ENCODE measurements at regions not wholly inside any gene's neighbourhood (a gene's known extent, or its start where the extent isn't known, plus 50 kb on each side); places are given as distances from the start of the nearest gene placed in this dataset.

GRCh38 chr15:59739557-59740186 lies 50.6 kb upstream of the BNIP2 start:
- no peak overlapping the region for H2BK120ac ChIP-seq (ENCODE audit: low read depth, low read length, poor library complexity, severe bottlenecking)
- Mint-ChIP-seq H3K4me3 (no peak overlapping the region), H3K27me3 (ENCODE audit: low read depth) (peaks cover 5% of the 10 kb centered on the region), H3K27ac (no peak overlapping the region), H3K9me3 (peaks cover 7 to 13% of the 10 kb centered on the region in 2 experiments; a peak in 4 of 5 replicates), H3K36me3 (ENCODE audit: insufficient read depth in 1 of 3, low read depth in 3 of 3) (peaks cover 0 to 6% (median 5%) of the 10 kb centered on the region in 3 experiments; a peak in 3 of 7 replicates), H3K4me1 (peaks cover 4% of the 10 kb centered on the region in 2 experiments; a peak in 3 of 4 replicates)
- H3K23ac ChIP-seq (ENCODE audit: insufficient read length, low read depth, low read length) = no peak overlapping the region
- H3K4ac ChIP-seq (ENCODE audit: low read depth, low read length) = no peak overlapping the region
- DNase-seq = no peak
- H2AK5ac ChIP-seq (ENCODE audit: insufficient read length, low read length) = no peak overlapping the region
- no peak overlapping the region for H4K5ac ChIP-seq (ENCODE audit: insufficient read length, low read depth, low read length)
- H3K79me2 ChIP-seq (ENCODE audit: insufficient read depth, low read length) = no peaks in the 10 kb centered on the region
- H3K4me1 ChIP-seq (ENCODE audit: insufficient read depth, low read length) = no peaks in the 10 kb centered on the region
- H2AFZ ChIP-seq (ENCODE audit: low read length) = no peak overlapping the region
- H3K18ac ChIP-seq (ENCODE audit: insufficient read length, low read depth, low read length) = no peak overlapping the region
- no peak overlapping the region for H3K9ac ChIP-seq (ENCODE audit: extremely low read depth, insufficient read length, low read length)
- H4K8ac ChIP-seq (replicated peaks; ENCODE audit: insufficient read length, low read depth, low read length) = no peak overlapping the region
- no peak overlapping the region for H2BK20ac ChIP-seq (ENCODE audit: low read depth, low read length, poor library complexity, severe bottlenecking)
- H3K14ac ChIP-seq (ENCODE audit: insufficient read depth, low read length) = no peak overlapping the region
- TF ChIP-seq, protein P1, sequence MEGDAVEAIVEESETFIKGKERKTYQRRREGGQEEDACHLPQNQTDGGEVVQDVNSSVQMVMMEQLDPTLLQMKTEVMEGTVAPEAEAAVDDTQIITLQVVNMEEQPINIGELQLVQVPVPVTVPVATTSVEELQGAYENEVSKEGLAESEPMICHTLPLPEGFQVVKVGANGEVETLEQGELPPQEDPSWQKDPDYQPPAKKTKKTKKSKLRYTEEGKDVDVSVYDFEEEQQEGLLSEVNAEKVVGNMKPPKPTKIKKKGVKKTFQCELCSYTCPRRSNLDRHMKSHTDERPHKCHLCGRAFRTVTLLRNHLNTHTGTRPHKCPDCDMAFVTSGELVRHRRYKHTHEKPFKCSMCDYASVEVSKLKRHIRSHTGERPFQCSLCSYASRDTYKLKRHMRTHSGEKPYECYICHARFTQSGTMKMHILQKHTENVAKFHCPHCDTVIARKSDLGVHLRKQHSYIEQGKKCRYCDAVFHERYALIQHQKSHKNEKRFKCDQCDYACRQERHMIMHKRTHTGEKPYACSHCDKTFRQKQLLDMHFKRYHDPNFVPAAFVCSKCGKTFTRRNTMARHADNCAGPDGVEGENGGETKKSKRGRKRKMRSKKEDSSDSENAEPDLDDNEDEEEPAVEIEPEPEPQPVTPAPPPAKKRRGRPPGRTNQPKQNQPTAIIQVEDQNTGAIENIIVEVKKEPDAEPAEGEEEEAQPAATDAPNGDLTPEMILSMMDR (conservative IDR thresholded peaks at IDR 0.05) = no peak
- H2BK5ac ChIP-seq (ENCODE audit: insufficient read length, low read length) = no peak overlapping the region
- H3T11ph ChIP-seq (ENCODE audit: low read length) = no peak overlapping the region
- H3K23me2 ChIP-seq (ENCODE audit: insufficient read length, low read depth, low read length, poor library complexity, severe bottlenecking) = no peaks in the 10 kb centered on the region
- no peak overlapping the region for H3K56ac ChIP-seq (ENCODE audit: insufficient read length, low read depth, low read length)
- no peak overlapping the region for H2BK12ac ChIP-seq (ENCODE audit: insufficient read length, low read depth, low read length)
- H3K9me3 ChIP-seq (ENCODE audit: control insufficient read depth, low read depth, low read length) = no peaks in the 10 kb centered on the region
- no CpG with 5 or more reads among the region's 15 CpGs for WGBS (ENCODE audit: extremely low coverage, insufficient read length, low lambda C conversion rate)
- H2BK15ac ChIP-seq (ENCODE audit: low read depth, low read length) = no peak overlapping the region
- H3K27ac ChIP-seq (ENCODE audit: insufficient read length, low read depth, low read length) = no peak overlapping the region
- no peaks in the 10 kb centered on the region for H4K20me1 ChIP-seq (ENCODE audit: control insufficient read depth, insufficient read depth, insufficient read length)
- H3K4me2 ChIP-seq (ENCODE audit: insufficient read depth, insufficient read length, low read length) = no peak overlapping the region
- no peaks in the 10 kb centered on the region for H3K79me1 ChIP-seq (ENCODE audit: insufficient read depth, low read depth, low read length, poor library complexity, severe bottlenecking)
- H3K27me3 ChIP-seq (ENCODE audit: insufficient read depth, low read length) = no peaks in the 10 kb centered on the region
- no peak overlapping the region for H4K91ac ChIP-seq (ENCODE audit: insufficient read length, low read depth, low read length)

Data from H9 (cell line).